K562 (cell line): ENCODE measurements at regions not wholly inside any gene's neighbourhood (a gene's known extent, or its start where the extent isn't known, plus 50 kb on each side); places are given as distances from the start of the nearest gene placed in this dataset.

Source experiments
- ATAC-seq: fragments of 200-7000 bp; cut with Tn5 transposase; 3 replicates; pipeline ENCODE4 v1.9.1; 2020; ENCODE audit warnings: moderate library complexity
- BruUV-seq: library from RNA; stranded (reverse); fragments of 400-500 nt; replicated peaks from 2 replicates; lab custom pipeline; 2021; lab: Mats Ljungman, UMichigan
- CTCF ChIA-PET: fragments of 300-600 bp; formaldehyde crosslinking; extraction: SDS; loops from one replicate; lab custom pipeline; 2021; ENCODE audit warnings: low intra/inter-chr PET ratio; lab: Yijun Ruan, JAX
- POLR2A ChIA-PET: fragments of 300-600, 350-650 bp; sonication (Branson Sonifier 250); formaldehyde crosslinking; extraction: SDS; loops from one replicate; lab custom pipeline; 2021; ENCODE audit warnings: antibody characterized with exemption, inconsistent platforms; lab: Yijun Ruan, JAX
- DNase-seq, 4 experiments: peaks; one replicate each; pipeline versions ENCODE4 v3.0.0 to v3.0.0-alpha.2; 2011 to 2018; ENCODE audit warnings: low spot score in 3 of 4, mixed read lengths in 3 of 4; ENCODE audit errors: extremely low read depth in 1 of 4
- FAIRE-seq: peaks from 2 replicates; lab custom pipeline; 2011; peaks lifted over from hg19 to GRCh38; lab: Jason Lieb, UNC
- H2AFZ ChIP-seq: 2 replicates; pipeline ENCODE4 v1.6.0; 2011; ENCODE audit warnings: low read depth, low read length, control low read depth, inconsistent platforms
- H3K27ac ChIP-seq: fragments of 200-600 bp; 3 replicates; pipeline ENCODE4 v1.8.0; 2011; ENCODE audit warnings: low read depth, mild to moderate bottlenecking, control low read depth, inconsistent platforms, low read length, moderate library complexity, mixed read lengths; ENCODE audit errors: extremely low read depth
- H3K27me3 ChIP-seq, 2 experiments: fragments of 300-600 bp in 1 of 2; 2 replicates in 1 of 2; 3 replicates in 1 of 2; pipeline versions ENCODE4 v1.6.0 to v1.8.0; 2011; ENCODE audit warnings: inconsistent platforms in 2 of 2, low read length in 2 of 2, mild to moderate bottlenecking in 1 of 2, mixed read lengths in 1 of 2, moderate library complexity in 1 of 2; ENCODE audit not compliant: control insufficient read depth in 2 of 2, insufficient read depth in 2 of 2
- H3K36me3 ChIP-seq: fragments of 300-600 bp; 3 replicates; pipeline ENCODE4 v1.8.0; 2011; ENCODE audit warnings: mild to moderate bottlenecking, low read length, inconsistent platforms; ENCODE audit not compliant: control insufficient read depth, insufficient read depth
- H3K4me1 ChIP-seq, 2 experiments: fragments of 200-600 bp in 1 of 2; replicated peaks in 1 of 2; 2 replicates in 1 of 2; 3 replicates in 1 of 2; pipeline versions ENCODE4 v1.5.1 to v1.8.0; 2011; ENCODE audit warnings: inconsistent platforms in 2 of 2, low read length in 2 of 2, mild to moderate bottlenecking in 1 of 2, mixed read lengths in 1 of 2, moderate library complexity in 1 of 2; ENCODE audit not compliant: control insufficient read depth in 2 of 2, insufficient read depth in 2 of 2
- H3K4me2 ChIP-seq: 2 replicates; pipeline ENCODE4 v1.6.1; 2011; ENCODE audit warnings: low read length, control low read depth, inconsistent platforms, mixed read lengths; ENCODE audit not compliant: insufficient read depth
- H3K4me3 ChIP-seq: fragments of 200-600 bp; sonication (generic), shearing (Covaris generic); 2 replicates; pipeline ENCODE4 v1.5.1; 2016; ENCODE audit warnings: control low read depth, inconsistent platforms
- H3K79me2 ChIP-seq: fragments of 200-600 bp; 3 replicates; pipeline ENCODE4 v1.8.0; 2011; ENCODE audit warnings: low read length, inconsistent platforms; ENCODE audit not compliant: control insufficient read depth, insufficient read depth
- H3K9ac ChIP-seq, 2 experiments: 2 replicates each; pipeline versions ENCODE4 v1.6.0 to v1.6.1; 2011; ENCODE audit warnings: low read depth in 2 of 2, low read length in 2 of 2, control low read depth in 1 of 2, inconsistent platforms in 1 of 2, mild to moderate bottlenecking in 1 of 2, mixed read lengths in 1 of 2; ENCODE audit not compliant: insufficient read depth in 1 of 2
- H3K9me1 ChIP-seq: one replicate; pipeline ENCODE4 v1.6.0; 2011; ENCODE audit warnings: inconsistent platforms, mild to moderate bottlenecking, low read length, moderate library complexity; ENCODE audit not compliant: control insufficient read depth, insufficient read depth
- H3K9me3 ChIP-seq: replicated peaks from 2 replicates; pipeline ENCODE4 v1.5.1; 2011; ENCODE audit warnings: low read depth, low read length, inconsistent platforms; ENCODE audit not compliant: control insufficient read depth, insufficient read depth
- H4K20me1 ChIP-seq: replicated peaks from 2 replicates; pipeline ENCODE4 v1.6.1; 2011; ENCODE audit warnings: low read length, inconsistent platforms, mixed read lengths; ENCODE audit not compliant: control insufficient read depth, insufficient read depth
- ATF4 ChIP-seq: fragments of 450-650 bp; formaldehyde crosslinking; IDR thresholded peaks from 2 replicates; pipeline ENCODE4 v1.4.0; 2022; ENCODE audit warnings: mild to moderate bottlenecking, moderate library complexity
- CEBPG ChIP-seq, 3 experiments: fragments of 200-800 bp in 1 of 3; sonication (Bioruptor generic) in 1 of 3; sonication (generic) in 1 of 3; formaldehyde crosslinking in 1 of 3; IDR thresholded peaks in 2 of 3; conservative IDR thresholded peaks in 1 of 3; 2 replicates each; pipeline versions ENCODE4 v1.6.1 to v1.8.0; 2016 to 2022; ENCODE audit warnings: missing compliant biosample characterization in 2 of 3, missing genetic modification characterization in 2 of 3, mild to moderate bottlenecking in 1 of 3, missing genetic modification reagents in 1 of 3
- CREB1 ChIP-seq, 2 experiments: sonication (generic) in 1 of 2; formaldehyde crosslinking in 1 of 2; IDR thresholded peaks; 2 replicates each; pipeline versions ENCODE4 v1.6.1 to v1.8.0; 2012 to 2022; ENCODE audit warnings: inconsistent platforms in 1 of 2, mild to moderate bottlenecking in 1 of 2, missing genetic modification reagents in 1 of 2, moderate library complexity in 1 of 2
- CREM ChIP-seq: IDR thresholded peaks from 2 replicates; pipeline ENCODE4 v1.6.1; 2014; ENCODE audit warnings: antibody characterized with exemption, low read depth
- EP400 ChIP-seq: fragments of 450-650 bp; IDR thresholded peaks from 2 replicates; pipeline ENCODE4 v1.6.1; 2017; ENCODE audit warnings: antibody characterized with exemption, mild to moderate bottlenecking, moderate library complexity
- FOXJ3 ChIP-seq: sonication (generic); formaldehyde crosslinking; IDR thresholded peaks from 2 replicates; pipeline ENCODE4 v1.4.0; 2020; ENCODE audit warnings: mild to moderate bottlenecking, missing genetic modification reagents
- HMG20B ChIP-seq: fragments of 250-450 bp; sonication (Bioruptor Pico); IDR thresholded peaks from 2 replicates; pipeline ENCODE4 v1.5.0; 2021; ENCODE audit warnings: mild to moderate bottlenecking
- IRF2 ChIP-seq: sonication (generic); formaldehyde crosslinking; IDR thresholded peaks from 2 replicates; pipeline ENCODE4 v1.8.1; 2022; ENCODE audit warnings: mild to moderate bottlenecking, missing genetic modification reagents
- KLF16 ChIP-seq: IDR thresholded peaks from 2 replicates; pipeline ENCODE4 v1.6.1; 2016; ENCODE audit warnings: antibody characterized with exemption
- PRPF4 ChIP-seq: fragments of 200-400 bp; formaldehyde crosslinking; IDR thresholded peaks from one replicate; pipeline ENCODE4 v1.6.1; 2017; ENCODE audit warnings: low read length, low read depth, mild to moderate bottlenecking; ENCODE audit not compliant: insufficient read depth, poor library complexity, severe bottlenecking
- SMC3 ChIP-seq: conservative IDR thresholded peaks from 2 replicates; pipeline ENCODE4 v1.6.1; 2011; ENCODE audit warnings: low read depth, low read length, improper control_type of control experiment; ENCODE audit not compliant: insufficient read depth
- SRF ChIP-seq, 2 experiments: fragments of 250-450, 450-650 bp in 1 of 2; sonication (Bioruptor Pico) in 1 of 2; sonication (generic) in 1 of 2; formaldehyde crosslinking; IDR thresholded peaks; 2 replicates each; pipeline versions ENCODE4 v1.5.0 to v1.5.1; 2020 to 2022; ENCODE audit warnings: mild to moderate bottlenecking in 1 of 2, missing genetic modification reagents in 1 of 2
- VEZF1 ChIP-seq: fragments of 200-800 bp; sonication (Bioruptor generic); IDR thresholded peaks from 2 replicates; pipeline ENCODE4 v1.6.1; 2017; ENCODE audit warnings: missing genetic modification characterization, missing compliant biosample characterization
- WHSC1 ChIP-seq: IDR thresholded peaks from one replicate; pipeline ENCODE4 v1.6.1; 2012; ENCODE audit warnings: low read length, control low read depth, inconsistent platforms
- ZFPM2 ChIP-seq: fragments of 250-450 bp; sonication (Bioruptor Pico); IDR thresholded peaks from 2 replicates; pipeline ENCODE4 v1.5.1; 2022; ENCODE audit warnings: mild to moderate bottlenecking
- ZNF24 ChIP-seq: fragments of 450-650 bp; IDR thresholded peaks from 2 replicates; pipeline ENCODE4 v1.6.1; 2016
- ZNF696 ChIP-seq: fragments of 250-450 bp; sonication (Bioruptor Pico); conservative IDR thresholded peaks from 2 replicates; pipeline ENCODE4 v1.4.0; 2020; ENCODE audit warnings: mild to moderate bottlenecking, moderate library complexity
- WGBS: fragments of 100-300 bp; shearing (Covaris generic); methylation state at CpG from one replicate; pipeline ENCODE4 v1.1.6; 2016; ENCODE audit warnings: low coverage, mixed read lengths; ENCODE audit not compliant: insufficient coverage; ENCODE audit errors: missing lambda C conversion rate; 5-methylcytosine and 5-hydroxymethylcytosine counted together
- in situ Hi-C: fragments of 300-500 bp; cut with MboI; formaldehyde crosslinking; loops from 4 replicates; pipeline ENCODE4 v1.15.0; 2018; ENCODE audit warnings: inconsistent platforms, mixed read lengths
- intact Hi-C: fragments of 100-400 bp; cut with micrococcal nuclease; formaldehyde crosslinking; loops from 2 replicates; pipeline ENCODE4 v1.14.2; 2022
- TF ChIP-seq, protein P1 (sequence below): fragments of 200-400 bp; formaldehyde crosslinking; IDR thresholded peaks from 2 replicates; pipeline ENCODE4 v1.6.1; 2017; ENCODE audit warnings: mild to moderate bottlenecking, low read depth, low read length, moderate library complexity

DNA sequence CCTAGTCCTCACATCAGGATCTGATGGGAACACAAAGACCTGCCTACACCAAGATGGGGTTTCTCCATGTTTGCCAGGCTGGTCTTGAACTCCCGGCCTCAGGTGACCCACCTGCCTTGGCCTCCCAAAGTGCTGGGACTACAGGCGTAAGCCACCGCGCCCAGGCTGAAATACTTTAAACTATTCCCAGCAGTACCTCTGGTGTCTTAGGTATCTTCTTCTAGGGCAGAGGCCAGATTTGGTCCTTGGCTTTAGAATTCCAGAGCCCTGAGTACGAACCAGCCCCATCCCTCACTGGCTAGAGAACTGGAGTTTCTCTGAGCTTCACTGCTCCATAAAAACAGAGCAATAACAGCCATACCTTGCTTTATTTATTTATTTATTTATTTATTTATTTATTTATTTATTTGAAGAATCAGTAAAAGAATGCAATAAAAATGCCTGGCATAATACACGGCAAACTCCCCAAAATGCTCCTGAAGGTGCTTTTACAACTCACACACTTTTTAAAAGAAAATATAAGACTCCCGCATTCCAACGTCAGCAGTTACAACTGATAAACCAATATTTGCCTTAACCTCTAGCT, 312.1 kb downstream of the TFAP2C start:
- Histone ChIP-seq H3K9me3 (no peaks in the 10 kb centered on the region), H2AFZ (no peak overlapping the region), H3K4me3 (no peak overlapping the region), H3K9ac (no peak overlapping the region), H3K4me1 (no peaks in the 10 kb centered on the region; a peak in 1 of 5 replicates), H4K20me1 (no peaks in the 10 kb centered on the region), H3K4me2 (no peak overlapping the region), H3K36me3 (no peaks in the 10 kb centered on the region), H3K27me3 (peaks cover 4 to 19% of the 10 kb centered on the region in 2 experiments; a peak in 3 of 5 replicates), H3K27ac (no peak overlapping the region), H3K79me2 (no peaks in the 10 kb centered on the region), H3K9me1 (no peaks in the 10 kb centered on the region)
- intact Hi-C loops, result no loop called here
- ATAC-seq, result no peak
- CTCF ChIA-PET, result no interaction called here
- WGBS, result under 1% methylated on average over 8 of the region's 8 CpGs
- POLR2A ChIA-PET, result no interaction called here
- no TSS peak for BruUV-seq
- no peak for DNase-seq
- in situ Hi-C loops, result no loop called here
- no peak for FAIRE-seq
- no peak for TF ChIP-seq CEBPG (CRISPR knock-in tag; IDR thresholded peaks at IDR 0.05)
- no peak for TF ChIP-seq CEBPG (tag; conservative IDR thresholded peaks at IDR 0.05 in 1 of 2, IDR thresholded peaks at IDR 0.05 in 1 of 2)
- TF ChIP-seq SRF (CRISPR knock-in tag; IDR thresholded peaks at IDR 0.05), result no peak
- TF ChIP-seq CREB1 (IDR thresholded peaks at IDR 0.05), result no peak
- no peak for TF ChIP-seq CREB1 (CRISPR knock-in tag; IDR thresholded peaks at IDR 0.05)
- TF ChIP-seq ZFPM2 (CRISPR knock-in tag), result no peak
- TF ChIP-seq FOXJ3 (CRISPR knock-in tag), result no peak
- TF ChIP-seq PRPF4, result no peak
- no peak for TF ChIP-seq CREM
- no peak for TF ChIP-seq HMG20B
- no peak for TF ChIP-seq ATF4 (CRISPR knock-in tag)
- TF ChIP-seq SMC3, result no peak
- TF ChIP-seq IRF2 (CRISPR knock-in tag), result no peak
- no peak for TF ChIP-seq KLF16
- no peak for TF ChIP-seq ZNF696 (CRISPR knock-in tag)
- TF ChIP-seq, protein P1, sequence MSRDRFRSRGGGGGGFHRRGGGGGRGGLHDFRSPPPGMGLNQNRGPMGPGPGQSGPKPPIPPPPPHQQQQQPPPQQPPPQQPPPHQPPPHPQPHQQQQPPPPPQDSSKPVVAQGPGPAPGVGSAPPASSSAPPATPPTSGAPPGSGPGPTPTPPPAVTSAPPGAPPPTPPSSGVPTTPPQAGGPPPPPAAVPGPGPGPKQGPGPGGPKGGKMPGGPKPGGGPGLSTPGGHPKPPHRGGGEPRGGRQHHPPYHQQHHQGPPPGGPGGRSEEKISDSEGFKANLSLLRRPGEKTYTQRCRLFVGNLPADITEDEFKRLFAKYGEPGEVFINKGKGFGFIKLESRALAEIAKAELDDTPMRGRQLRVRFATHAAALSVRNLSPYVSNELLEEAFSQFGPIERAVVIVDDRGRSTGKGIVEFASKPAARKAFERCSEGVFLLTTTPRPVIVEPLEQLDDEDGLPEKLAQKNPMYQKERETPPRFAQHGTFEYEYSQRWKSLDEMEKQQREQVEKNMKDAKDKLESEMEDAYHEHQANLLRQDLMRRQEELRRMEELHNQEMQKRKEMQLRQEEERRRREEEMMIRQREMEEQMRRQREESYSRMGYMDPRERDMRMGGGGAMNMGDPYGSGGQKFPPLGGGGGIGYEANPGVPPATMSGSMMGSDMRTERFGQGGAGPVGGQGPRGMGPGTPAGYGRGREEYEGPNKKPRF, result no peak
- TF ChIP-seq ZNF24, result no peak
- TF ChIP-seq EP400, result no peak
- no peak for TF ChIP-seq VEZF1 (CRISPR knock-in tag)
- TF ChIP-seq WHSC1, result no peak
